NT2/D1 (cell line): ENCODE measurements at regions not wholly inside any gene's neighbourhood (a gene's known extent, or its start where the extent isn't known, plus 50 kb on each side); places are given as distances from the start of the nearest gene placed in this dataset.

Experiments
- DNase-seq: peaks from one replicate; pipeline ENCODE4 v3.0.0-alpha.2; 2011; ENCODE audit warnings: low read depth, low spot score
- H3K27me3 ChIP-seq: 2 replicates; pipeline ENCODE4 v1.6.0; 2011; ENCODE audit warnings: mild to moderate bottlenecking; ENCODE audit not compliant: insufficient read length, insufficient read depth
- H3K36me3 ChIP-seq: 2 replicates; pipeline ENCODE4 v1.6.1; 2011; ENCODE audit warnings: mild to moderate bottlenecking, low read length, mixed read lengths; ENCODE audit not compliant: insufficient read depth, insufficient read length
- H3K4me1 ChIP-seq: 2 replicates; pipeline ENCODE4 v1.5.1; 2011; ENCODE audit not compliant: insufficient read depth, insufficient read length
- H3K4me3 ChIP-seq: 2 replicates; pipeline ENCODE4 v1.5.1; 2011; ENCODE audit warnings: low read depth; ENCODE audit not compliant: insufficient read length
- H3K9ac ChIP-seq: 2 replicates; pipeline ENCODE4 v1.6.0; 2011; ENCODE audit warnings: low read depth; ENCODE audit not compliant: insufficient read length
- H3K9me3 ChIP-seq: 2 replicates; pipeline ENCODE4 v1.5.1; 2011; ENCODE audit warnings: mild to moderate bottlenecking, low read length; ENCODE audit not compliant: insufficient read depth
- SUZ12 ChIP-seq: IDR thresholded peaks from 2 replicates; pipeline ENCODE4 v1.6.1; 2011; ENCODE audit not compliant: insufficient read length, insufficient read depth; ENCODE audit errors: extremely low read depth
- YY1 ChIP-seq: IDR thresholded peaks from 2 replicates; pipeline ENCODE4 v1.6.1; 2011; ENCODE audit not compliant: insufficient read length, insufficient read depth
- ZNF274 ChIP-seq: IDR thresholded peaks from 2 replicates; pipeline ENCODE4 v1.6.1; 2011; ENCODE audit warnings: mild to moderate bottlenecking, low read depth, low read length

DNA sequence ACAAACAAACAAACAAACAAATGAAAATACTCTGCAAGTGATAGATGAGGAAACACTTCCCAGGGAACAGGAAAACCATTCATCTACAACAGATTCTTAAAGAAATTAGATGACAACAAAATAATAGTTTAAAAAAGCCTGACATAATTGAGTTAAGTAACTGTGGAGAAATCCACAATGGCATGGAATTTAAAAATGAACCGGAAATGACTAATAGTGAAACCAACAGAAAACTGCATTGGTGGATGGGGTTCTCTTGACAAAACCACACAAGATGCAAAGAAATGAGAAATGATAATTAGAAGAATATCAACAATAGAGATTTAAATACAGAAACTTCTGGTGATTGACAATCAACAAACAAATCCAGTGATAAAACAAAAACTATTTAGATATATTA is 785.6 kb downstream of the QKI start:
- no peaks in the 10 kb centered on the region for H3K9me3 ChIP-seq
- no peaks in the 10 kb centered on the region for H3K36me3 ChIP-seq
- H3K27me3 ChIP-seq, result no peaks in the 10 kb centered on the region
- no peak for DNase-seq
- TF ChIP-seq YY1, result no peak
- TF ChIP-seq ZNF274, result no peak
- no peak overlapping the region for H3K9ac ChIP-seq
- no peaks in the 10 kb centered on the region for H3K4me1 ChIP-seq
- no peak overlapping the region for H3K4me3 ChIP-seq

DNA sequence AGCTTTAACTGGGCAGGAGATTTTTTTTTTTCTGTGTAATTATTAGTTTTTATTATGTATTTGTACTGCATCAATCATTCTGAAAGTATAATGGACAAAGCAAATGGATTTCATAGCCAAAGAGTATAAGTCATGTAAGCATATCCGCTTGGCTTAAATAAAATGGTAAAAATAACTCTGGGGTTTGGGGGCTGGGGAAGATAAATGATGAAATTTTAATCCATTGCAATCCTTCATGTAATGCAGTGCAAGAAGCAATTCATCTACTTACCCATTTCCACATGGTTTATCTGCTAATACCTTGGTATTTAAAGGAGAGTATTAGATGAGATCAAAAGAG is 781.4 kb downstream of the QKI start:
- Histone ChIP-seq H3K9me3 (no peaks in the 10 kb centered on the region), H3K36me3 (no peaks in the 10 kb centered on the region), H3K4me3 (no peak overlapping the region), H3K4me1 (no peaks in the 10 kb centered on the region), H3K9ac (no peak overlapping the region), H3K27me3 (no peaks in the 10 kb centered on the region)
- no peak for DNase-seq
- TF ChIP-seq ZNF274 (no peak), YY1 (no peak), SUZ12 (no peak)

DNA sequence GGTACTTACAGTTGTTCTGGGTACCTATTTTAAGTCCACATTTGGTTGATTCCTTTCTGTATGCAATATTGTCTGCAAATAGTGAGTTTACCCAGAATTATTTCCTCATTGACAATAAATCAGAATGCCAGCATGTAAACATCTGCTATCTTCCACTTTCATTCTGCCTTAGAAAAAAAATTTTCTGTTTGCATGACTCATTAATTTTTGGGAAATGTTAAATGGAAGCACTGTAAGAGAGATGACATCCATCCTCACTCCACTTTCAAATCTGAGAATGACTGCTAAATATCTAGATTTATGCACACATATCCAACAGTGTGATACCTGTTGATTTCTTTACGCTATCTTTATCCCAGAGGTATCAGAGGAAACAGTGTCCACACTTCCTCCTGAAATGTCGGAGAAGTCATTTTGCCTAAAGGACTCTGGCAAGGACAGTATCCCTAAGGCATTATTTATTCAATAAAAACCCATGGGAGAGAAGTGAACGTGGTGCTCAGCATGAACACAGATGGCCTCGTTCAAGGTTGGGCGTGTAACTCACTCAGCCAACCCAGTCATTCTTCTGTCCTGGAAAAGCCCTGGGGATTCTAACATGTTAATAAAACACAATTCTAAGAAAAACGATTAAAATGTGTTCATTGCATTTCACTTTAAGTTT is 780.9 kb downstream of the QKI start:
- DNase-seq, result no peak
- H3K27me3 ChIP-seq, result no peaks in the 10 kb centered on the region
- H3K4me1 ChIP-seq, result no peaks in the 10 kb centered on the region
- H3K36me3 ChIP-seq, result no peaks in the 10 kb centered on the region
- TF ChIP-seq ZNF274 (no peak), YY1 (no peak), SUZ12 (no peak)
- no peak overlapping the region for H3K9ac ChIP-seq
- H3K9me3 ChIP-seq, result no peaks in the 10 kb centered on the region
- no peak overlapping the region for H3K4me3 ChIP-seq

DNA sequence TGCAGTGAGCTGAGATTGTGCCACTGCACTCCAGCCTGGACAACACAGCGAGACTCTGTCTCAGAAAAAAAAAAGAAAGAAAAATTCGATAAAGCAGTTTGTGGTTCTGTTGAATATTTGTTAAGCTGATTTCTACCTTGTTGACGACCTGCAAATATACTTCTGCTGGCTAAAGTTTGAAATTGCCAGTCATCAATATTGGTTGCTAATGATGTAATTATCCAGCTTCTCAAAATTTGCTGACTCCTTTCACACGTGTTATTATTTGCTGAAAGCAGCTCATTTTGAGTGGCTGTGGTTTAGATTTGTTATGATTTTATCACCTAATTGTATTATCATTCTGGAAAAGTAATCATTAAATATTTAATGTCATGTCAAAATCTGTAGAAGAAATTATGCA is 774.3 kb downstream of the QKI start:
- Histone ChIP-seq H3K4me3 (no peak overlapping the region), H3K9ac (no peak overlapping the region), H3K27me3 (no peaks in the 10 kb centered on the region), H3K4me1 (no peaks in the 10 kb centered on the region), H3K9me3 (no peaks in the 10 kb centered on the region), H3K36me3 (no peaks in the 10 kb centered on the region)
- no peak for DNase-seq
- TF ChIP-seq ZNF274 (no peak), SUZ12 (no peak), YY1 (no peak)

DNA sequence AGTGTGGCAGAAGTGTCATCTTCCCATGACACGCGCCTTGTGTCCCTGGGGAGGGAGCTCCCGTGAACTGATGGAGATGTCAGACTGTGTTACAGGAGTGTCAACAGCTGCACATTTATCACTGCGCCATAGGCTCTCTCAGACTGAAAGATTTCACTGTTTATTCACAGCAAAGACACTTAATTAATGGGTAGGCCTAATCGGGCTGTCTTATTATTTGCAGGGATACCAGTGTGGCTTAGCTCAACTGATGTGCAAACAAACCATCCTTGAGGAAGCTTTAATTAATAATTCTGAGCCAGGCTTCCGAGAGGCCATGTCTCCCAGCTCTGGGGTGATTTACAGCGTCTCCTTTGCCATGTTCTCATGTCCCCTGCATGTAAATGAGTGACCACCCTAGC is 771.0 kb downstream of the QKI start:
- DNase-seq, result no peak
- Histone ChIP-seq H3K27me3 (no peaks in the 10 kb centered on the region), H3K9me3 (no peaks in the 10 kb centered on the region), H3K36me3 (no peaks in the 10 kb centered on the region), H3K4me1 (no peaks in the 10 kb centered on the region), H3K4me3 (no peak overlapping the region), H3K9ac (no peak overlapping the region)
- TF ChIP-seq YY1, result no peak
- no peak for TF ChIP-seq SUZ12
- no peak for TF ChIP-seq ZNF274

DNA sequence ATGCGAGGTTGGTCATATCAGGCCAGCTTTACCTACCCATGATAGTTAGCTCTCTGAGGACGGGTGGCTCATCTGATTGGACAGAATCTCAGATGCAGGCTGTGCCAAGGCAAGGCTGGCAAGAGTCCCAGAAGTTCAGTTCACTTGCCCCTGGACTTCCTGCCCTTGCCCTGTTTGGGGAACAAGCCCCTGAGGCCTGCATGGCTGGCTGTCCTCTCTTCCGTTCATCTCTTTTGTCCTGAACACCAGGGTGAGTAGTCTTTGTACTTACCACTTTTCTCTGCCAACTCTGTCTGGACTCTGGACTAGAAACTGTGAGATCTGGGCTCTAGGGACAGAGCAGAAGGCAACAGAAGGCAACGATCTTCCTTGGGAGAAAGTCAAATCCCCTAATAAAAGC is 769.9 kb downstream of the QKI start:
- Histone ChIP-seq H3K9me3 (no peaks in the 10 kb centered on the region), H3K36me3 (no peaks in the 10 kb centered on the region), H3K27me3 (no peaks in the 10 kb centered on the region), H3K4me3 (no peak overlapping the region), H3K4me1 (no peaks in the 10 kb centered on the region), H3K9ac (no peak overlapping the region)
- no peak for DNase-seq
- TF ChIP-seq YY1 (no peak), ZNF274 (no peak), SUZ12 (no peak)

DNA sequence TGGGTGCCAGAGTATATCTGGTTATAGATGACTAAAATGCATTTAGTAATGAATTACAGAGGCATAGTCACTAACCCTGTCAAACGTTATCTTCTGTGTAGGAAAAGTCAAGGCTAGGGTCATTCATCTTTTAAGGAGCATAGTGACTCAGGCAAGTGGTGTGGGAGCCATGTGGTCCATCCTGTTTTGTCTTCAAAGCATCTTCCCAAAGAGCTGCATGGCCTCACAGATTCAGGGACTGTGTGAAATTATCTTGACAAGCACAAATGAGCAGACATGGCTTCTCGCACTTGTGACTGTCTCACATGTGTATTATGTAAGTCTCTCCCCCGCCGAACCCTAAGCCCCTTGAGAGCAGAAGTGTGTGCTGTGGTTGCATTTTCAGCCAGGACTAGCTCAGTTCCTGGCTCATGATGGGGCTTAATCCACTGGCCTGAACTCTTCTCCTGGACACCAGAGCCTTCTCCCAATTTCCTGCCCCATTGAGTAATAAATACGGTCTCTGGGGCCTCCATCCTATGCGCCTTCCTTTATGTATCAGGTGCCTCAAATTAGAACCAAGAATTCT is 769.1 kb downstream of the QKI start:
- Histone ChIP-seq H3K36me3 (no peaks in the 10 kb centered on the region), H3K4me3 (no peak overlapping the region), H3K9ac (no peak overlapping the region), H3K4me1 (no peaks in the 10 kb centered on the region), H3K9me3 (no peaks in the 10 kb centered on the region), H3K27me3 (no peaks in the 10 kb centered on the region)
- DNase-seq, result no peak
- TF ChIP-seq ZNF274, result no peak
- no peak for TF ChIP-seq SUZ12
- TF ChIP-seq YY1, result no peak

DNA sequence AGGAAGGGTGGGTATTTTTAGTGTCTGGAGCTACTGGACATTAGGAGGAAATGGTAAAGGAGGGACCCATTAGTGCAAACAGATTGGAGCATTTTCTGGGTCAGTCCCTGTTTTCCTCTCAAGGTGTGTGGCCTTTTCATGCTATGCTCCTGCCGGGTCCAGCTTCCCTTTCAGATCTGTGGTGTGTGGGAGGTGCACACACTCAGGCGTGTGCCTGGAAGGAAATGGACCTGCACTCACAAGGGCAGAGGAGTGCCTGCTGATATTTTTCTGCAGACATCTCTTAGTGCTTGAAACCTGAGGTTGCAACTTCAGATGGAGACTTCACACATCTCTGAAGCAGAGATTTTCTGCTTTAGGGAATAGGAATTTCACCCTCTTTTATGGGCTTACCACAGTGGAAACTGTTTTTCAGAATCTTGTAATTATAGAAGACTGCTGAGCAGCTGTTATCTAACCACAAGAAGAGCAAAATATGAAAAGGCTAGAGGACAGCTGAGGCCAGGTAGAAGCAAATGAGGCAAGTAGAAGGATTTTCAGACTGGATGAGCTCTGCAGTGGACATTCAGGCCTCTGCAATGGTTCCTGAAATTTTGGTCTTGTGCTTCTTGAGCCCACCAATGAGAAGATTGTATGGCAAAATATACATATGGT is 764.3 kb downstream of the QKI start:
- H3K9ac ChIP-seq, result no peak overlapping the region
- no peaks in the 10 kb centered on the region for H3K36me3 ChIP-seq
- TF ChIP-seq SUZ12 (no peak), YY1 (no peak), ZNF274 (no peak)
- no peaks in the 10 kb centered on the region for H3K9me3 ChIP-seq
- H3K4me1 ChIP-seq, result no peaks in the 10 kb centered on the region
- no peak overlapping the region for H3K4me3 ChIP-seq
- H3K27me3 ChIP-seq, result no peaks in the 10 kb centered on the region
- no peak for DNase-seq
